GM12873 (cell line): ENCODE measurements at regions not wholly inside any gene's neighbourhood (a gene's known extent, or its start where the extent isn't known, plus 50 kb on each side); places are given as distances from the start of the nearest gene placed in this dataset.

ENCODE experiments used
- CTCF ChIP-seq: IDR thresholded peaks from 2 replicates; pipeline ENCODE4 v1.5.1; 2012; ENCODE audit warnings: low read depth, mild to moderate bottlenecking, moderate library complexity, low read length, control low read depth; ENCODE audit not compliant: insufficient read depth; ENCODE audit errors: missing control alignments

- TF ChIP-seq CTCF = no peak
Observed at GRCh38 chr1:91138959-91139358, 117.1 kb upstream of the ZNF644 start.

GRCh38 chr1:91137173-91137852, 115.5 kb upstream of the ZNF644 start:
- TF ChIP-seq CTCF = no peak

GRCh38 chr1:91135799-91136198, 114.0 kb upstream of the ZNF644 start:
- no peak for TF ChIP-seq CTCF

- TF ChIP-seq CTCF = no peak
Observed at GRCh38 chr1:91133248-91133647, 111.4 kb upstream of the ZNF644 start.

GRCh38 chr1:91130256-91130985, 108.6 kb upstream of the ZNF644 start:
- no peak for TF ChIP-seq CTCF

- no peak for TF ChIP-seq CTCF
Observed at GRCh38 chr1:91129458-91129857, 107.6 kb upstream of the ZNF644 start.

GRCh38 chr1:91129017-91129416, 107.2 kb upstream of the ZNF644 start:
- TF ChIP-seq CTCF = no peak
